ENCODE measurements at regions not wholly inside any gene's neighbourhood (a gene's known extent, or its start where the extent isn't known, plus 50 kb on each side); places are given as distances from the start of the nearest gene placed in this dataset.

DNA sequence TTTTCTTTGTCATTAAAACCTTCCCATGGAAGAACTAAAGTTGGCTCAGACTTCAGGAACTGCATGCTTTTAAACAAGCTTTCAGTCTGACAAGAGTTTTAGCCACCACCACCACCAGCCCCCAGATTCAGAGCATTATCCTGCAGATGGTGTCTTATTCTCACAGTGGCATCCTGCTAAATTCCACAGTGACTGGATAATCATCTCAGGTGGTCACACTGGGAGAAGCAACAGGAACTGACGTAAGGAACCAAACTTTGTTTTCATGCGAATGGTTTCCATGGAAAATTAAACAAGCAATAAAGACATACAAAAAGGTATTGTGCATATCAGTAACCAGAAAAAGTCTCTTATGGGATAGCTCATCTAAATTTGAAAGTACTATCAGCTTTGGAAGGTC lies 370.7 kb downstream of the FBXW7 start:
- TF ChIP-seq, protein P1, sequence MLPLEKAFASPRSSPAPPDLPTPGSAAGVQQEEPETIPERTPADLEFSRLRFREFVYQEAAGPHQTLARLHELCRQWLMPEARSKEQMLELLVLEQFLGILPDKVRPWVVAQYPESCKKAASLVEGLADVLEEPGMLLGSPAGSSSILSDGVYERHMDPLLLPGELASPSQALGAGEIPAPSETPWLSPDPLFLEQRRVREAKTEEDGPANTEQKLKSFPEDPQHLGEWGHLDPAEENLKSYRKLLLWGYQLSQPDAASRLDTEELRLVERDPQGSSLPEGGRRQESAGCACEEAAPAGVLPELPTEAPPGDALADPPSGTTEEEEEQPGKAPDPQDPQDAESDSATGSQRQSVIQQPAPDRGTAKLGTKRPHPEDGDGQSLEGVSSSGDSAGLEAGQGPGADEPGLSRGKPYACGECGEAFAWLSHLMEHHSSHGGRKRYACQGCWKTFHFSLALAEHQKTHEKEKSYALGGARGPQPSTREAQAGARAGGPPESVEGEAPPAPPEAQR (tag by site-specific recombination; IDR thresholded peaks at IDR 0.05): no peak
- no peak for TF ChIP-seq ZNF19 (tag by site-specific recombination; IDR thresholded peaks at IDR 0.05; ENCODE audit: low read depth)
- Histone ChIP-seq H3K4me1 (ENCODE audit: control insufficient read depth, insufficient read depth, low read length) (no peaks in the 10 kb centered on the region), H3K4me3 (ENCODE audit: low read depth, low read length) (no peak overlapping the region), H3K27ac (ENCODE audit: extremely low read depth, low read depth, low read length) (no peak overlapping the region), H3K9me3 (ENCODE audit: control insufficient read depth, insufficient read depth, low read depth, low read length) (no peaks in the 10 kb centered on the region), H3K36me3 (ENCODE audit: control insufficient read depth in 2 of 2, insufficient read depth in 1 of 2, low read length in 2 of 2) (no peaks in the 10 kb centered on the region)
- ChIA-PET CTCF (interaction anchor here (0.5 to 0.6 kb wide), 2 partner anchors 278 to 567 kb away, joined by 3 to 5 read pairs; no protein-coding TSS in a partner anchor), POLR2A (no interaction called here)

DNA sequence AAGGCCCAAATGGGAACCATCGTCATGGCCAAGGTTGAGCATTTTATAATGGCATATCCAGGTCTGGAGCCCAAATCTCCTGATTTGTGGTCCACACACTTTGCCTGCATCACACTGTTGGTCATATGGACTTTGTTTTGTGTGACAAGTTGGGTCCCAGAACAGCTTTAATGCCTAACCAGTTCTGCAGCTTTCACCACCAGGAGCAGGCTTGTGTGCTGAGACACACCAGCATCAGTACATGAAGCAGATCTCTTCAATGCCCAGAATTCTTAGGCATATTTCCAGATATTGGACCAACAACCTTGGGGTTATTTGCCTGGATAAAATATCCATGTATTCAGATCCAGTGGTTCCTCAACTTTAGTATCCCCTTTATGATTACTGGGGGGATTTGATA lies 371.3 kb downstream of the FBXW7 start:
- no peak overlapping the region for H3K4me3 ChIP-seq (ENCODE audit: low read depth, low read length)
- no peak overlapping the region for H3K27ac ChIP-seq (ENCODE audit: extremely low read depth, low read depth, low read length)
- ChIA-PET POLR2A (no interaction called here), CTCF (no interaction called here)
- no peaks in the 10 kb centered on the region for H3K36me3 ChIP-seq (ENCODE audit: control insufficient read depth in 2 of 2, insufficient read depth in 1 of 2, low read length in 2 of 2)
- TF ChIP-seq, protein P2, sequence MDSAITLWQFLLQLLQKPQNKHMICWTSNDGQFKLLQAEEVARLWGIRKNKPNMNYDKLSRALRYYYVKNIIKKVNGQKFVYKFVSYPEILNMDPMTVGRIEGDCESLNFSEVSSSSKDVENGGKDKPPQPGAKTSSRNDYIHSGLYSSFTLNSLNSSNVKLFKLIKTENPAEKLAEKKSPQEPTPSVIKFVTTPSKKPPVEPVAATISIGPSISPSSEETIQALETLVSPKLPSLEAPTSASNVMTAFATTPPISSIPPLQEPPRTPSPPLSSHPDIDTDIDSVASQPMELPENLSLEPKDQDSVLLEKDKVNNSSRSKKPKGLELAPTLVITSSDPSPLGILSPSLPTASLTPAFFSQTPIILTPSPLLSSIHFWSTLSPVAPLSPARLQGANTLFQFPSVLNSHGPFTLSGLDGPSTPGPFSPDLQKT (IDR thresholded peaks at IDR 0.05; ENCODE audit: borderline replicate concordance, low read depth, low read length): no peak
- TF ChIP-seq KLF9 (tag by site-specific recombination; IDR thresholded peaks at IDR 0.05; ENCODE audit: low read depth): no peak
- no peak for TF ChIP-seq ZNF585B (tag by site-specific recombination; IDR thresholded peaks at IDR 0.05)
- no peak for TF ChIP-seq ZXDB (tag by site-specific recombination; IDR thresholded peaks at IDR 0.05)
- no peaks in the 10 kb centered on the region for H3K9me3 ChIP-seq (ENCODE audit: control insufficient read depth, insufficient read depth, low read depth, low read length)
- H3K4me1 ChIP-seq (ENCODE audit: control insufficient read depth, insufficient read depth, low read length): no peaks in the 10 kb centered on the region

DNA sequence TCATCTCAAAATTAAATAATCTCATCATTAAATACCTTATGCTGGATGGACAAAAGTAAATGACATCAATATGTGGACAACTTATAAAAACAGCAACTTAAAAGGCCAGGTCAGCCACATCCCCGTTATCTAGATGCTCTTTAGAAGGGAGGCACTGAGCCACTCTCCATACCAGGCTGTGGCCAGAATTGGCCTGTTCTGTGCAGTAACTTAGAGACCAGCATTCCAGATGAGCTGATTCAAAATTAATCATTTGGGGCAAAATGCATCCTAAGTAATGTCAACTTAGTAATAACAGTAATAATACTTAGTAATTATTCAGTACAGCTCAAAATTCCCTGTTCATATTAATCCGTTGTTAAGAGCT lies 373.6 kb downstream of the FBXW7 start:
- Histone ChIP-seq H3K36me3 (ENCODE audit: control insufficient read depth in 2 of 2, insufficient read depth in 1 of 2, low read length in 2 of 2) (no peaks in the 10 kb centered on the region), H3K9me3 (ENCODE audit: control insufficient read depth, insufficient read depth, low read depth, low read length) (no peaks in the 10 kb centered on the region), H3K4me3 (ENCODE audit: low read depth, low read length) (no peak overlapping the region), H3K27ac (ENCODE audit: extremely low read depth, low read depth, low read length) (no peak overlapping the region), H3K4me1 (ENCODE audit: control insufficient read depth, insufficient read depth, low read length) (no peaks in the 10 kb centered on the region)
- ChIA-PET CTCF (no interaction called here), POLR2A (no interaction called here)
- no peak for TF ChIP-seq ZNF48 (tag by site-specific recombination; IDR thresholded peaks at IDR 0.05)

DNA sequence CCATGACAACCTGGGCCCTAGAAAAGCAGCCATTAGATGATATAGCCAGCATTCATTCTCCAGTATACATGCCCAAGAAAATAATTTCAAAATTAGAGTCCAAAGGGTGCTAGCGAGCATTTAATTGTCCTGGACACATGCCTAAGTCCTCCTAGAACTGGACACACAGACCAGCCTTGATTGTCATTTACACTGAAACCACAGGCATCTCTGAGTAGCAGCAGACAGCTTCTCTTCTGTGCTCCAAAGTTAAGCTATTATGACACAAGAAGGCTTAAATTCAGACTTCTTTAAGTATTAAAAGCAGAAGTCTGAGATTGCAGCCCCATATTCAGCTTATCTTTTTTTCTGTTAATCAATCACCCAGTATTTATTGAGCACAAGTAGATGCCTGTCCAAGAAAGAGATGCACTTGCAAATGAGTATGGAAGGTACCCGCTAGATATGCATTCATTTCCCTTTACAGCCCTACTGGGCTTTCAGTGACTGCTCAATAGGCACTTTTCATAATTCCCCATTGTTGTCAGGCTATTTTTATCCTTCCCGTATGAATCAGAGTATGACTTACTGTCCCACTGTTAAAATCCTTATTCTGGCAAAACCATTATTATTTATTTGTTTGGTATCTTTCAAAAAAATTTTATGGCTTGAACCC lies 374.1 kb downstream of the FBXW7 start:
- no peak for TF ChIP-seq ZNF132 (tag by site-specific recombination; IDR thresholded peaks at IDR 0.05; ENCODE audit: borderline replicate concordance)
- TF ChIP-seq, protein P3, sequence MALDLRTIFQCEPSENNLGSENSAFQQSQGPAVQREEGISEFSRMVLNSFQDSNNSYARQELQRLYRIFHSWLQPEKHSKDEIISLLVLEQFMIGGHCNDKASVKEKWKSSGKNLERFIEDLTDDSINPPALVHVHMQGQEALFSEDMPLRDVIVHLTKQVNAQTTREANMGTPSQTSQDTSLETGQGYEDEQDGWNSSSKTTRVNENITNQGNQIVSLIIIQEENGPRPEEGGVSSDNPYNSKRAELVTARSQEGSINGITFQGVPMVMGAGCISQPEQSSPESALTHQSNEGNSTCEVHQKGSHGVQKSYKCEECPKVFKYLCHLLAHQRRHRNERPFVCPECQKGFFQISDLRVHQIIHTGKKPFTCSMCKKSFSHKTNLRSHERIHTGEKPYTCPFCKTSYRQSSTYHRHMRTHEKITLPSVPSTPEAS (tag by site-specific recombination; IDR thresholded peaks at IDR 0.05): no peak
- no peak for TF ChIP-seq ZNF555 (tag by site-specific recombination; conservative IDR thresholded peaks at IDR 0.05)
- TF ChIP-seq ZNF747 (tag by site-specific recombination; IDR thresholded peaks at IDR 0.05): no peak
- no peak for TF ChIP-seq ZNF221 (tag by site-specific recombination; IDR thresholded peaks at IDR 0.05; ENCODE audit: borderline replicate concordance)
- TF ChIP-seq OSR2 (tag by site-specific recombination; IDR thresholded peaks at IDR 0.05): no peak
- no peak for TF ChIP-seq ZNF24 (tag by site-specific recombination; IDR thresholded peaks at IDR 0.05)
- TF ChIP-seq, protein P4, sequence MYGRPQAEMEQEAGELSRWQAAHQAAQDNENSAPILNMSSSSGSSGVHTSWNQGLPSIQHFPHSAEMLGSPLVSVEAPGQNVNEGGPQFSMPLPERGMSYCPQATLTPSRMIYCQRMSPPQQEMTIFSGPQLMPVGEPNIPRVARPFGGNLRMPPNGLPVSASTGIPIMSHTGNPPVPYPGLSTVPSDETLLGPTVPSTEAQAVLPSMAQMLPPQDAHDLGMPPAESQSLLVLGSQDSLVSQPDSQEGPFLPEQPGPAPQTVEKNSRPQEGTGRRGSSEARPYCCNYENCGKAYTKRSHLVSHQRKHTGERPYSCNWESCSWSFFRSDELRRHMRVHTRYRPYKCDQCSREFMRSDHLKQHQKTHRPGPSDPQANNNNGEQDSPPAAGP (tag by site-specific recombination; IDR thresholded peaks at IDR 0.05): no peak
- no peak for TF ChIP-seq ZNF324 (tag by site-specific recombination; IDR thresholded peaks at IDR 0.05)
- TF ChIP-seq YY1 (tag by site-specific recombination; IDR thresholded peaks at IDR 0.05): no peak
- TF ChIP-seq, protein P5, sequence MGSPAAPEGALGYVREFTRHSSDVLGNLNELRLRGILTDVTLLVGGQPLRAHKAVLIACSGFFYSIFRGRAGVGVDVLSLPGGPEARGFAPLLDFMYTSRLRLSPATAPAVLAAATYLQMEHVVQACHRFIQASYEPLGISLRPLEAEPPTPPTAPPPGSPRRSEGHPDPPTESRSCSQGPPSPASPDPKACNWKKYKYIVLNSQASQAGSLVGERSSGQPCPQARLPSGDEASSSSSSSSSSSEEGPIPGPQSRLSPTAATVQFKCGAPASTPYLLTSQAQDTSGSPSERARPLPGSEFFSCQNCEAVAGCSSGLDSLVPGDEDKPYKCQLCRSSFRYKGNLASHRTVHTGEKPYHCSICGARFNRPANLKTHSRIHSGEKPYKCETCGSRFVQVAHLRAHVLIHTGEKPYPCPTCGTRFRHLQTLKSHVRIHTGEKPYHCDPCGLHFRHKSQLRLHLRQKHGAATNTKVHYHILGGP (tag by site-specific recombination; IDR thresholded peaks at IDR 0.05): no peak
- no peak for TF ChIP-seq SP2 (tag by site-specific recombination; IDR thresholded peaks at IDR 0.05)
- ChIA-PET POLR2A (no interaction called here), CTCF (no interaction called here)
- H3K36me3 ChIP-seq (ENCODE audit: control insufficient read depth in 2 of 2, insufficient read depth in 1 of 2, low read length in 2 of 2): no peaks in the 10 kb centered on the region
- H3K4me1 ChIP-seq (ENCODE audit: control insufficient read depth, insufficient read depth, low read length): no peaks in the 10 kb centered on the region
- H3K27ac ChIP-seq (ENCODE audit: extremely low read depth, low read depth, low read length): no peak overlapping the region
- H3K9me3 ChIP-seq (ENCODE audit: control insufficient read depth, insufficient read depth, low read depth, low read length): no peaks in the 10 kb centered on the region
- H3K4me3 ChIP-seq (ENCODE audit: low read depth, low read length): no peak overlapping the region
